HG02642 (cell line): ENCODE measurements at regions not wholly inside any gene's neighbourhood (a gene's known extent, or its start where the extent isn't known, plus 50 kb on each side); places are given as distances from the start of the nearest gene placed in this dataset.

Experiments
- ATAC-seq: cut with Tn5 transposase; IDR thresholded peaks from one replicate; pipeline ENCODE4 v1.9.1; 2021; ENCODE audit warnings: mild to moderate bottlenecking; ENCODE audit not compliant: unreplicated experiment, poor library complexity

DNA sequence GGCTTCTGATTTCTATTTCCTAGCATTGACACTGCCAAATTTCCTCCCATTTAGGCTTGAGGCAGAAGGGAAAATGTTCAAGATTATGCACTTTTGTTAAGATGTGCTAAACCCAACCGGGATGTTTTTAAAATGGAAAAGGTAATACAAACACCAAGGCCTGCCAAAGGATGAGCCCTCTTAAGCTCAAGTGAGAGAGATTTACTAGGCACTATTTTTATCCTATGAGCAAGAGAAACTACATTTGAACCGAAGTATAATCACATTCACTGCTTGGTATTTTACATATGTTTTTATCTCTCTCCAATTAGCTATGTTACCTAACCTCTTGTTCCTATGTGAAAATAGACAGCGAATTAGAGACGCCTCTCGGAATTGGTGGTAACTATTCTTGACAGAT is 295.8 kb downstream of the GABRB3 start:
- ATAC-seq = no peak

DNA sequence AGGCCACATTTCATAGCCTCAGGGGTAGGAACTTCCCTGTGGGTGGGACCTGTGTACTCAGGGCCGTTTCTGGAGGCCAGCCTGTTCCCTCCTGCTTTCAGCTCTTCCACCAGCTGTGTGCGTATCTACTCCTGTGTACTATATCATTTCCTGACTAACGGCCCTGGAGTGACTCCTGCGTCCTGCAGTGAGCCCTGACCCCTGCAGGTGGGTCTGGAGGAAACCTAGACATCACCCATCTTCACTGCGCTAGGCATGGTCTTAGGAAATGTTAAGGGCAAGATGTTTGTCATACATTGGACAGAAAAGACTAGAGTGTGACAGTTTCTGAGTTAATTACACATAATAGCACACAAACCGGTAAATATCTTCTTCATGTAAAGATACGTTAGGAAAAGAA is 297.3 kb downstream of the GABRB3 start:
- no peak for ATAC-seq

DNA sequence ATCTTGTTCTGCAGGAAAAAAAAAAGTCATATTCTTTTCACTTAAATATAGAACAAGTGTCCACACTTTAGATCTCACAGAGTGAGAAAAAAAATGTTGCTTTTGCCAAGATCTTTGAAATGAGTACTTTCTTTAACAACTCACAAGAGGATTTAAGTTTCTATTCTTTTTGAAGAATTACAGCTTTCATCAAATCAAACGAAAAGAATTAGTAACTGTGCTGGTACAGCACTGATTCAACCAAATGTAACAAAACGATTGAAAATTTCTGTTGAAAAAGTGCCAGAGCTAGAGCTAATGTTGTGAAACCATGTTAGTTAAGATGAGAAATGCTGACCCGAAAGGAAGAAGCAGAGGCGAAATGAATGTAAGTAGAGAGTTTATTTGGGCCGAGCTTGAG is 300.2 kb downstream of the GABRB3 start:
- no peak for ATAC-seq

DNA sequence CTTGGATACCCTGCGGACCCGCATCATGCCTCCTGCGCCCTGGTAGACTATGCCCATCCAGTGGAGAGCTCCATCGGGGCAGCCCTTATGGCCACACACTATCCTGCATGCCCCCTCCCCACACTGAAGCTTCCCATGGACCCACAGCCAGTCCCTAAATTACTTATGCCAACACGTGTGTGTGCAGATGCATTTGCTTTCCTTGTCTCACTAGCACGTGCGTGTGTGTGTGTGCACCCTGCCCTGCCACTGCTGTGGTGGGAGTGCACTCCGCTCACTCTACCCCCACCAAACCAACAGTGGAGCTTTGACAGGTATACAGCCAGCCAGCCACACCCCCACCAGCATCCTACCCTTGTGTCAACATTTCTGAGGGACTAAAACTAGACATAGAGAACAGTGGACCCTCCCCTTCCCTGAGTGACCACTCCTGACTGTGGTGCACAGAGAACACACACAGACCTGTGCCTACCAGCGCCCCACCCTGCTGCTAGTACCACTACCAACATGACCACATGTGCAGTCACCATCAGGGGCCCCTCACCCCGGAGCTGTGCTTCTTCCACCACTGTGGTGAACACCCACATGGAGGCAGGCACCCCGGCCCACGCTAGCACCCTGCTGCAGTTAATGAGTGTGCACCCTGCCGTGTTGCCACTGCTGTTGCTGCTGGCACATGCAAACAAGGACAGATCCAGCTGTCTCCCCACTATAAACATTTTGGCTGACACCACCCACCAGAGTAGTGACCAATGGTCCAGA is 310.8 kb downstream of the GABRB3 start:
- ATAC-seq = no peak

DNA sequence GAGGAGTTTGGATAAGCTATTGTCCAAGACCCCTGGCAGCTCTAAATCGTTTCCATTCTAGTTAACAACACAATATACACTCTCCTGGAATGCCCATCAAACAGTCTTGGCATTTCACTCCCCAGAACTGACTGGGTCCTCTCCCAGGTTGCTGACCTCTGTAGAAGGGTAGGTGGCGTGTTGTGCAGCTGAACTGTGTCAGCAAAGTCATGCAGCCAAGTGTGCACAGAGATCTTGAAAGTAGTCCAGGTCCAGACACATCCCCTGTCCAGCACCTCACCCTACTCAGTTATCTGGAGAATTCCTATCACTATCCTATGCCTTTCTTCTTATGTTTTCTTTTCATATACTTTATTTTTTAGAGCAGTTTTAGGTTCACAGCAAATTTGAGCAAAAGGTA is 312.7 kb downstream of the GABRB3 start:
- no peak for ATAC-seq

DNA sequence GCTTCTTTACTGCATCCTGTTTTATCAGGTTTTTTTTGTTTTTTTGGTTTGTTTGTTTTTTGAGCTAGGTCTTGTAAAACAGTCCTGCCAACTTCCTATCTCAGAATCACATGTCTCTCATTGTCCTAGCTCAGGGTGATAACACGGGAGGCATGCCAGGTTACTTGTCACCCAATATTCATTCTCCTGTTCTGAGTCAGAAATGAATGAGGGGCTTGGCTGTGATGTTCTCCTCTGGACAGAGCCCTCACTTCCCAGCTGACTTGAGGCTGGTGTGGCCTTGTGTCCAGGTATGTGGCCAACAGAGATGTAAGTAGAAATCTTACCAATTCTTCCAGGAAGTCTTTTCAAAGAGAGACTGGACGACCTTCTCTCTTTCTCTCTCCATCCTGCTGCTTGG is 317.0 kb downstream of the GABRB3 start:
- no peak for ATAC-seq

DNA sequence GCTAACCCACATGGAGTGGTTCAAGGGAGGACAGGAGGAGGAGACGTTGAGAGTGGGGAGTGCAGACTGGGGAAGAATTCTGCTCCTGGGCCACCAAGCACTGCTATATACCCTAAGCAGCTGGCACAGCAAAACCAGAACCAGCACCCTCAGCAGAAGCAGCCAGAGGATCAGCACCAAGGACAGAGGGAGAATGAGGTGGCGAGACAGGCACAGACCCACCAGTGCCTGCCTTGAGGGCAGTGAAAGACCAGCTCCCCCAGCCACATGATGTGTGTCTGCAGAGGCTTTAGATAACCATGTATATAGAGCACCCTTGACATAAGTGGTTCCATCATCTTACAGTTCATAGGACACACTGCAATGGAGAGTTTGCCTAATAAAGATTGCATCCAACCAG is 319.0 kb downstream of the GABRB3 start:
- no peak for ATAC-seq

DNA sequence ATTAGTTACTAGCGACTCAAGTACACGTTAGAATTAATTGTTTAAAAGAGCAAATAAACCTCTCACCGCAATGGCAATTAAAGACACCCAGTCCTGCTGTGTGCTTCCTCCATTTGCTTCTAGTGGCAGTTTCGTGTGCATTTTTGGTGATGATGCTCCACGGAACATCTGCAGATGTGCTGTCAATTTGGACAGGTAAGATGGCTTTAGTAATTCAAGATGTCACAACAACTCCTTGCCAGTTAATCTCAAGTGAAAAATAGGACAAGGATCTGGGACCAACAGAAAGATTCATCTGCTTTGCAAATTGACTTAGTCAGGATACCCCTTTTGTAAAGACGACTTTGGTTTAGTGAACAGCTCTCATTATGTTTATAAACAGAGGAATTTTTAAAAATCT is 320.9 kb downstream of the GABRB3 start:
- ATAC-seq = no peak

DNA sequence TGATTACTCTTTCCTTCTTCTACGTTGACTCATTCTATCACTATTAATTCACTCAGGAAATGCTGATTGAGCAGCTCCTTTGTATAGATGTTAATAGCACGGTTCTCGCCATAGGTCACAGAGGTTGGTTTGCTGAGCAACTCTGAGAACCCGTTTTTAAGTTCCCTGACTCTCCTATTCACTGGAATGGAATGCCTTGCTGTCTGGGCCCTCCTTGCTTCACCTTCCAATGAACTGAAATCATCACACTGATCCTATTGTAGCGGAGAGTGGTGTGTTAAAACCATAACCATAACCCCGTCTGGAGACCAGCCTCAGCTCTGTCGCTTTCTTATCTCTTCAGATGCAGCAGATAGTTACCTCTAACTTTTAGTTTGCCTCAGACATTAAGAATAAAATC is 323.6 kb downstream of the GABRB3 start:
- ATAC-seq = no peak

DNA sequence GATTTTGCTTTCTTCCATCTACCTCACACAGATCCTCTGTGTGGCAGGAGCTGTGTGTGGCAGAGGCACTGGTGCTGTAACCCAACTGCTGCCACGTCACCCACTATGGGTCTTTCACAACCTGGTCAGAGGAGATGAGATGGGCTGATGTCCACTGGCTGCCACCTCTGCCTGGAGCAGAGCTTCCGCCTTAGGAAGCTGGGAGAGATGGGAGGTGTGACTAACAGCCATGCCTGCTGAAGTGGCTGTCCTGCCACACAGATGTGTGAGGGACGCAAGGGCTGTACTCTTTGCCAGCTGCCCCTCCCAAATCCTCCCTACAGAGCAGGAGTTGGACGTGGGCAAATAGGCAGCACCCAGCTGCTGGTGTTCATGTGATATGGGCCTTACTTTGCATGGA is 329.5 kb downstream of the GABRB3 start:
- ATAC-seq = no peak

DNA sequence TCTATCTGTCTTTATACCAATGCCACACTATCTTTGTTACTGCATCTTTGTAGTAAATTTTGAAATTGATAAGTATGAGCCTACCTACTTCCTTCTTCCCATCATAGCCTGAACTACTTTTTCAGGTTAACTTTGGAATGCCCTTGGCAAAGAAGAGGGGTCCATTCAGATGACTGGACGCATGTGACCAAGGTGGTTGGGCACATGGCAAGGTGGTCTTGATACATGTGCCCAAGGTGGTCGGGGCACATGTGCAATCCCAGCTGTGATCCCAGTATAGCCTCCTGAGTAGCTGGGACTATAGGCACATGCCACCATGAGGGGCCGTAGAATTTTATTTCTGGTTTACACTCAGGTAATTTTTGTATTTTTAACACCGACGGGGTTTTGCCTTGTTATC is 330.2 kb downstream of the GABRB3 start:
- no peak for ATAC-seq

DNA sequence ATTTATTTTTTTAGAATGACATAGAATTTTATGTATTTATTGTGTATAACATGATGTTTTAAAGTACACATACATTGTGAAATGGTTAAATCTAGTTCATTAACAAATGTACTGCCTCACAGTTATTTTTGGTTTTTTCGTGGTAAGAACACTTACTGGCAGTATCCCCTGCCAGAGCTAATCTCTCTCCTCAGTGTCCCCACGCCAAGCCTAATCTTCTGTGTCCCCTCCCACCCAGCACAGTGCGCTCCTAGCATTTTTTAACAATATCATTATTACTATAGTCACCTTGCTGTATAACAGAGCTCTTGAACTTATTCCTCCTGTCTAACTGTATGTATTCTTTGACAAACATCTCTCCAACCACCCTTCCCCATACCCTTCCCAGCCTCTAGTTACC is 333.2 kb downstream of the GABRB3 start:
- ATAC-seq = no peak

DNA sequence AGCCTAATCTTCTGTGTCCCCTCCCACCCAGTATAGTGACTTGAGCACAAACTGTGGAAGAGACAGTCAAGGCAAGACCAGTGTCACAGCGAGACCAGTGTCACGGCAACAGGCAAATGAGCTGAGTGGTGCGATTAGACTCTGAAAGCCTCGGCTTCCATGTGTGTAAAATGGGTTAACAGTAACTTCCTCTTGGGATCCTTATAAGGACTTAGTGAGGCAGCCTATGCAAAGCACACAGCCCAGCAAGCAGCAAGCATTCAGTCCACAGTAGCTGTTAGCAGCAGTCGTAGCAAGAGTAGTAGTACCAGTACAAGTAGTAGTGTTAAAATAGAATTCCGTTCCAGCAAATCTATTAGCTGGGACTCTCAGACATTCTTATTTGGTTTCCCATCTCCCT is 334.1 kb downstream of the GABRB3 start:
- no peak for ATAC-seq

DNA sequence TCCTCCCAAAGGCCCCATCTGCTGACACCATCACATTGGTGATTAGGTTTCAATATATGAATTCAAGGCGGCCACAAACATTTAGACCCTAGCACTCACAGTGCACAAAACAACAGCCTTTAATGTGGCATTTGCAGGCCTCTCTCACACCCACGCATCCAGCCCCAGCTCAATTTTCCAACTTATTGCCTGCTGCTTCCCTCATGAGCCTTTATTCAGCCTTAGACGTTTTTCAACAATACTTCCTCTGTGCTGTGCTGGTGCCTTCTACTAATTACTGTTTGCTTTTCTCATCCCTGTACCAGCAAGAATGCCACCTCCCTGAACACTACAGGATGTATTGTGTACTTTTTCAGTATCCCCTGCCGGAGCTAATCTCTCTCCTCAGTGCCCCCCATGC is 334.6 kb downstream of the GABRB3 start:
- no peak for ATAC-seq

DNA sequence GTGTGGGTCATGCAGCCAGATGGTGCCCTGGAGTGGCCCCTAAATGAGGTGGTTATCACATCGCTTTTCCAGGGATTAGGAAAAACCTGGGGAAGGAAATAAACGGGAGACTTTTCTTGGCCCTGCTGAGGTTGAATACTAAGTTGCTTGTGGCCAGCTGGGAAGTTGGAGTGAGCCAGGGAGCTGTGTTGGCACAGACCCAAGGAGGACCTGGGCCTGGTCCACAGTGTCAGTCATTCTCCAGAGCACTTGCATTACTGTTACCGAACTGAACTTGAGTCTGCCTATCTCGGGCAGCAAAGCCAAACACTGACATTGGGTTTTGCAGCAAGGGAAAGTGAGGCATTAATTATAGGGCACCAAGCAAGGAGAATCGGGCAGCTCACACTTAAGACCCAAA is 339.0 kb downstream of the GABRB3 start:
- no peak for ATAC-seq

DNA sequence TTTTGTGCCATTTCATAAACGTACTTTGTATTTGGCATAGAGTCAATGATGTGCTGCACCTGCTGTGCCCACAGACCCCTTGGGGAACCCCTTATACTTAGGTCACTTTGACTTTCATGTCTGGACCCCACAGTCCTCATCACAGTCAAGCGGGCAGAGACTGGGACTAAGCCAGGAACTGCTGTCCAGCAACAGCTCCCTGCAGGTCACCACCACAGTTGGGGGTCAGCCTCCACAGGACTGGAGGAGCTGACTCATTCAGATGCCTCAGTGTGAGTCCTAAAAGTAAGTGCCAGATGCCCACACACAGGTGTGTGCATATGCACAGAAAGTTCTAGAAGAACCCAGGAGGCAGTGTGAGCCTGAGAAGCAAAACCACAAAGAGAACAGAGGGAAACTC is 339.8 kb downstream of the GABRB3 start:
- no peak for ATAC-seq

DNA sequence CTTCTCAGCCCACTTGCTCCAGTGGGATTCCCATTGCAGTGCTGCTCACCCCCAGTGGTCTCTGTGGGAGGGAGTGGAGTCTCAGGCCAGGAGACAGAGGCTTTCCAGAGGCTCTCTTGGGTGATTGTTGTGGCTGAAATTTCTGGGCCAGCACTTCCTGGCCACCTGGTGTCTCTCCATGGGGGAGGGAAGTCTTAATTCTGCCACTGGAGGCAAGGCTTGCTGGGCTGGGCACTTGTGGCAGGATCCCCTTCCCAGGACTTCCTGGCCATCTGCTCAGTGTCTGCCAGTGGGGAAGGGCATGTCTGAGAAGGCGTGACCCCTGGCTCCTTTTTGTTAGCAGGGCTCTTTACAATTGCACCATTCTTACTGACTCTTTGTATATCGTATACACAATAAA is 351.8 kb downstream of the GABRB3 start:
- ATAC-seq = no peak

DNA sequence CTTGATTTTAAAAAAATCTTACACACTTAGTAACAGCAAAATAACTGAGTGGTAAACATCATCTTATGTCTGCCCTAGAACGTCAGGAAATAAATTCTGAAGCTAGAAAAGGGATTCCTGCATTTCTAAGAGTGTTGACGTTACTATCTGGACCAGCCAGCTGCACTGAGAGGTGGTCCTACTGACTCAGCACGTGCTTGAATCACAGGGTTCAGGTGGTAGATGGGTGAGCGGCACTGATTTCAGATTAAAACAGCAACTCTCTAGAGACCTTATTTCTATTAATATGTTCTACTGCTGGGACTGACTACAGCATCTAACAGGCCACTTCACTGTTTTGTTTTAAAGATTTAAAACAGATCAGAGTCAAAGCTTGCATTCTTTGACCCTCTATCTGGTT is 377.2 kb downstream of the GABRB3 start:
- ATAC-seq = no peak

DNA sequence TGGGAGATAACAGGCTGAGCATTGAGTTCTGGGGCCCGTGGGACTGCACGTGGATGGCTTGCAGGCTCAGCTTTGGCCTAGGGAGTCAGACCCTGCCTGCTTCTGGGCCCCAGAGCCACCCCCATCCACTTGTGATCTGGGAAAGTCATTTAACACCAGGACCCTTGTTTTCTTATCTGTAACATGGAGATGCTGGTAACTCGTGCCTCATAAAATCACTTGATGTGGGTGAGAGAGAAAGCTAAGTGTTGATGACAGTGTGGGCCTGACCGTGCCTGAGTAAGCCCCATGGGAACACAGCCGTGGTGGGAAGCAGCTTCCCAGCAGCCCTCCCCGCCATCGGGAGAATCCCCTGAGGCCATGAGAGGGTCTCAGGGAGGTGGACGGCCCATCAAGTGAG is 378.1 kb downstream of the GABRB3 start:
- ATAC-seq = no peak

DNA sequence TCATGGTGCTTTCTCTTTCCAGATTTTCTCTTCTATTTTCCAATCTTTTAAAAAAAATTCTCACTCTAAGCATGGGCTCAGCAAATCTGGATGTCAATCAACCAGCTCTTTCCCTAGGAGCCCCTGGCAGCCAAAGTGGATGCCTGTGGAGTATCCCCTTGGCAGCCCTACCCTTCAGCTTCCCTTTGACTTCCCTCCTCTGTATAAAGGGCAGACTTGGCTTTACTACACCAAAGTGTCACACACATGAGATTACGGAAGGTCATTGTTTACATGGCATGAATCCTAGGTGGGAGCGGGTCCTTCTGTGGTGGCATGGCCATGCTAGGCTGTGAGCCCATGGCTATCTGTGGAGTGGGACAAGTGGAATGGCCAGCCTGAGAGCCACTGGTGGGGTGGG is 379.9 kb downstream of the GABRB3 start:
- no peak for ATAC-seq

DNA sequence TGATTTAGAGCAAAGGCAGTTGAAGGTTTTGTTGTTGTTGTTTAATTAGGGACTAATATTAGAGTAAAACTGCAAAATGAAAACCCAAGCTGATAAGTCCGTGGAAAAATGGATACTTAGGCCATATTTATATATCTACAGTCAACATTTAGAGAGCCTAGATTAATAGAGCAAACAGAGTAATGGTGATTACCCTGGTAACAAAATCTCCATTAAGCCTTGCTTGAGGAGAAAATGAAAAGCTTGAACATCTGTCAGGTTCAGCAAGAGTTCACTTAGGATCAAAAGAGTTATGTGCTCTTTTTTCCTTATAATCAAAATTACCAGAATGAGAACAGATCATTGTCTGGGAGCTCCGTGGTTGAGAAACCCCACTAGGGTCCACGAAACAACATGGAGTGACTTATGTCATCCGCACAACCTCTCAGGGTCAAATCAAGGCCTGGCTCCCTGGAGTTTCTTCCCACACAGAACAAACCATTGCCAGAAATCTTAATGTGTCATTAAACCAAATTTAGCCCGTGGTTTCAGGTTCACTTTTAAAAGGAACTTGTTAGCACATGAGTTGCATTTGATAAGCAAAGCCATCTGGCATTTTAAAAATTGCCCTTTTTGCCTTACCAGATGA is 381.2 kb downstream of the GABRB3 start:
- no peak for ATAC-seq

DNA sequence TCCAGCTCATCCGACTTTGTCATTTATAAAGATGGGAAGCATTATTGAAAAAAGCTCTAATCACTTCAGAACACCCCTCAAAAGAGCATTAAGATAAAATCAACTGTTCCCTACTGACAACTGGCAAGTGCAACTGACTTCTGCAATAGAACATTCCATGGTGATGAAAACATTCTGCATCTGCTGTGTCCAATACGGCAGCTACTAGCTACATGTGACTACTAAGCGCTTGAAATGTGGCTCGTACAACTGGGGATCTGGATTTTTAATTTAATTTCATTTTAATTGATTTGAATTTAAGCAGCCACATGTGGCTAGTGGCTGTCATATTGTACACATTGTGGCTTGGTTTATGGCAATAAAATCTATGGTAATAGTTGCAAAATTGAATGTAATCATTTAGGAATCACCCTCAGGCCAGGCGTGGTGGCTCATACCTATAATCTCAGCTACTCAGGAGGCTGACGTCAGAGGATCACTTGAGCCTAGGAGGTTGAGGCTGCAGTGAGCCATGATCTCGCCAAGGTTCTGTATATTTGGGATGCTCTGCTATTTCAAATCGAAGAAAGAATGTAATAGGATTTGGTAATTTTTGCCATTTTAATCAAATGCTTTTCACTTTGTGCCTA is 390.3 kb downstream of the GABRB3 start:
- ATAC-seq = no peak
